Fibroblast of the aortic adventitia (primary cell): ENCODE measurements at regions not wholly inside any gene's neighbourhood (a gene's known extent, or its start where the extent isn't known, plus 50 kb on each side); places are given as distances from the start of the nearest gene placed in this dataset.

Source experiments
- DNase-seq: peaks from one replicate; pipeline ENCODE4 v3.0.0-alpha.2; 2010; ENCODE audit warnings: low read depth
- H3K4me3 ChIP-seq: 2 replicates; pipeline ENCODE4 v1.5.1; 2011; ENCODE audit warnings: low read depth, mild to moderate bottlenecking, control low read depth, low read length, moderate library complexity
- TF ChIP-seq, protein P1 (sequence below): IDR thresholded peaks from 2 replicates; pipeline ENCODE4 v1.5.1; 2011; ENCODE audit warnings: mild to moderate bottlenecking, low read length, control low read depth, inconsistent platforms; ENCODE audit not compliant: insufficient read depth

DNA sequence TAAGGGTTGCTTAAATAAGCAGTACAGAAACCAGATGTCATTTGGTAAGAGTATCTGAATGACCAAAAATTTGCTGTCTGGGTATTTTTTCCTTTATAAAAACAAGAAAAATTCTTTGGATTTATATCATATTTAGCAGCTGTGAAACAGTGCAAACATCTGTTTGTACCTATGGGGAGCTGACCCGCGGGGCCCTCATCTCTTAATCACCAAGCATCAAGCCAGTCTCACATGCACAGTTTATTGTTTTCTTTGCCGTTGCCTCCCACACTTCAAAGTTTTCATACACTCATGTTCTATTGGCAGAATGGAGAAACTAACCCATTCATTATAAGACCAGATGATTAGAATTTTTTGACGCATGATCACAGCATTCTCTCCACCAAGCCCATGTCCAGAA lies 142.2 kb downstream of the BMP4 start:
- TF ChIP-seq, protein P1, sequence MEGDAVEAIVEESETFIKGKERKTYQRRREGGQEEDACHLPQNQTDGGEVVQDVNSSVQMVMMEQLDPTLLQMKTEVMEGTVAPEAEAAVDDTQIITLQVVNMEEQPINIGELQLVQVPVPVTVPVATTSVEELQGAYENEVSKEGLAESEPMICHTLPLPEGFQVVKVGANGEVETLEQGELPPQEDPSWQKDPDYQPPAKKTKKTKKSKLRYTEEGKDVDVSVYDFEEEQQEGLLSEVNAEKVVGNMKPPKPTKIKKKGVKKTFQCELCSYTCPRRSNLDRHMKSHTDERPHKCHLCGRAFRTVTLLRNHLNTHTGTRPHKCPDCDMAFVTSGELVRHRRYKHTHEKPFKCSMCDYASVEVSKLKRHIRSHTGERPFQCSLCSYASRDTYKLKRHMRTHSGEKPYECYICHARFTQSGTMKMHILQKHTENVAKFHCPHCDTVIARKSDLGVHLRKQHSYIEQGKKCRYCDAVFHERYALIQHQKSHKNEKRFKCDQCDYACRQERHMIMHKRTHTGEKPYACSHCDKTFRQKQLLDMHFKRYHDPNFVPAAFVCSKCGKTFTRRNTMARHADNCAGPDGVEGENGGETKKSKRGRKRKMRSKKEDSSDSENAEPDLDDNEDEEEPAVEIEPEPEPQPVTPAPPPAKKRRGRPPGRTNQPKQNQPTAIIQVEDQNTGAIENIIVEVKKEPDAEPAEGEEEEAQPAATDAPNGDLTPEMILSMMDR = no peak
- no peak for DNase-seq
- H3K4me3 ChIP-seq = no peak overlapping the region

DNA sequence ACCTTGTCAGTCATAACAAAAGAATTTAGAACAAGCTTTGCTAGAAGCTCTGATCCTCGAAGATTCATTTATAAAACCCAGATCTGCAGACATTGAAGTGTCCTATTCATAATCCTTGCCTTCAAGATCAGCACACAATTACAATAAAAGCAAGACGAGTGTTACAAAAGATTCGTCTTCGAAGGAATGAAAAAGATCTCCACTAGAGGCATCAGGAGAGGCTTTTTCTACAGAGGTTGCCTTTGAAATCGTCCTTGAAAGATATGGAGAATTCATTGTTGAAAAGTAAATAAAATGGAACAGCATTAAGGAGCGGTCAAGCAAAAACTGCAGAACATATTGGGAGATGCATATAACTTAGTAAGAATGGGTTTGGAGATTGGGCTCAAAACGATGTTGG lies 146.4 kb downstream of the BMP4 start:
- no peak for DNase-seq
- H3K4me3 ChIP-seq = no peak overlapping the region
- TF ChIP-seq, protein P1 = no peak

DNA sequence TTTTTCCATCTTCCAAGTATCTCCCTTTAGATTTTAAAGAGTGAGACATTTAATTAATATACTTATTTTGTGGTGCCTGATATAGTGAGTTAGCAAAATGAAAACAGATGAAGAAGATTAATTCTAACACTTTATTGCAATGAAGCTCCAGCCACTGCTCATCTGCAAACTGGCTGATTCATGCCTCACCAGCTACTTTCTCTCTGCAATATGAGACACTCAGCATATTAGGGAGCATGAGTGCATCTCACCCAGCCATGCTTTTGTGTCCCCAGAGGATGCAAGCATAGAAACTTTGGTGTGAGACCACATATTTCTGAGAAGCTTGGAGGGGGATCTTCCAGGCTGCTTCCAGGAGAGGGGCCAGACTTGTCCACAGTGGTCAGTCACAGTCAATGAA lies 148.6 kb downstream of the BMP4 start:
- no peak for DNase-seq
- no peak overlapping the region for H3K4me3 ChIP-seq
- TF ChIP-seq, protein P1 = no peak

DNA sequence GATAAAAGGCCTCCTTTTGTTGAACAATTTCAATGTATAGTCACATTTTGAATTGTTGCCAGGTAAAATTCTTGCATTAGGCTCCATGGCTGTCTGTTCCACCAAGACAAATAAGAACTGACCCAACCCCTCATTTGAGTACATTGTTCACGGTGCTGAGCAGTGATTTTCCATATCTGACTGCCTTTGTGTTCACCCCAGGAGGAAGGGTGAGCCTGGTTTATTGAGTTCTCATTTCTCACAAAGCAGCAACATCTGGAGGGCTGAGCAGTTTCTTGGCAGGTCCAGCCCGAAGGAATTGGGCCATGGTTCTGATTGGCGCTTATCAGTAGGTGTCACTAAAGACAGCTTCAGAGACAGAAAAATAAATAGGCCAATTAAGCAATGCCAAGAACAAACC lies 149.1 kb downstream of the BMP4 start:
- TF ChIP-seq, protein P1 = no peak
- H3K4me3 ChIP-seq = no peak overlapping the region
- DNase-seq = peak; percentile 29

DNA sequence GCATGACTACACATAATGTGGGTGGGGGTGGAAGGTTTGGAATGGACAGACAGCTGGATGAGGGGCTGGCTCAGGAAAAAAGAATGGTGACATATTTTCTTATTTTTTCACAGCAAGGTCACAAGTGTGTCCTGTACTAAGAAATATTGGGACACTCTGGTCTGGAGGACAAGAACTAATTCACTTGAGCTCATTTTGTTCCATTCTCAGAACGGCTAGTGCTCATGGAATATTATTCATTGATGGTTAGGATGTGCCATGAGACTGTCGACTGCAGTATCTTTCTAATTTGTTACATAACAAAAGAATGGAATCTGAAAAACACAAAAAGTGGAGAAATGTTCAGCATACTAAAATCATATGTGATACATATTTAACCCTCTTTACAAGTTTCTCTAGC lies 149.5 kb downstream of the BMP4 start:
- DNase-seq = no peak
- TF ChIP-seq, protein P1 = no peak
- no peak overlapping the region for H3K4me3 ChIP-seq

DNA sequence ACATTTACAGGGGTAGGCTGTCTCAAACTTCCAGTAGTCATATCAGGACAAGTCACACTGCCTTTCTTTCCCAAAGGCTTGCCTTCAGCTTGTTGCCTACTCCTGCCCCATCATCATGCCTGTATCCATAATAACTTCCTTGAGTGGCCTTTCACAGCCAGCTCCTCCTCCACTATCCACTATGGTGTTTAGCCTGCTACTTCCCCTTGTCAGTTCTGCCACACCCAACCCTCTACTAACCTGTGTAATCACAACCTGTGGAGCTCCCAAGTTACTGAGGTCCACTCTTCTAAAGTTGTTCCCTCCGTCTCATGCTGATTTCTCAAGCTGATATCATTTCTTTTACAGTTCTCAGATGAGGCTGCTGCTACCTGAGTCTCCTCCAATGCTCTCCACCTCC lies 159.9 kb downstream of the BMP4 start:
- DNase-seq = no peak
- TF ChIP-seq, protein P1 = no peak
- no peak overlapping the region for H3K4me3 ChIP-seq

DNA sequence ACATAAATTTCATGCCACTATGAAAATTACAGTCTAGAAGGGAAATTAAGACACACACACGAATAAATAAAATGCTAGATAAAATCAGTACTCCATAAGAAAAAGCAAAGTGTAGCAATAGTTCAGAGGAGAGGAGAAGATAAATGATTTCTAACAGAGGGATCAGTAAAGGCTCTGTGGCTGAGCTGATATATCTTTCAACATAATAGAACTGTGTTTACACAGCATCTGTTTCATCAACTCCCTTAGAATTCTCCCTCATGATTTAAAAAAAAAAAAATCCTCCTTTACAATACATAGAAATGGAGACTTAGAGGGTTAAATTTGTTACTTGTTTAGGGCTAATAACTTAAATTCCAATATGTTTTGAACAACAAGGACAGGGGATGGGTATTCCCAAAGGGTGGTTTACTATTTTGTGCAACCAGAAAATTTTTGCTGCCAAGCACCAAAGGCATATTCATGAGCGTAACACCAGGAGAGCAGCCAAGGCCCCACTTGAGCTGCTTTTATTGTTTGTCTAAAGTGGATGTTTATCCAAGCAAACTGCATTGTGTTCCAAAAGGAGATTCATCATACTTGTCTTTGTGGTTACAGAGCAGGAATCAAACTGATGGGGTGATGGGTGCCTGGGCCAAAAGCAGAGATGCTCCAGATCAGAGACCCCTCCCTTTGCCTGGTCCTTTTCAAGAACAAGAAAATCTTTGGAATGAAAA lies 162.7 kb downstream of the BMP4 start:
- no peak overlapping the region for H3K4me3 ChIP-seq
- DNase-seq = peak; percentile 57
- TF ChIP-seq, protein P1 = no peak
